ENCODE measurements at regions not wholly inside any gene's neighbourhood (a gene's known extent, or its start where the extent isn't known, plus 50 kb on each side); places are given as distances from the start of the nearest gene placed in this dataset.
"Not testable (repeated sequence)": the region's sequence is repeated elsewhere in the genome, so short reads cannot be mapped to it uniquely, and the experiment has no call there.

DNA sequence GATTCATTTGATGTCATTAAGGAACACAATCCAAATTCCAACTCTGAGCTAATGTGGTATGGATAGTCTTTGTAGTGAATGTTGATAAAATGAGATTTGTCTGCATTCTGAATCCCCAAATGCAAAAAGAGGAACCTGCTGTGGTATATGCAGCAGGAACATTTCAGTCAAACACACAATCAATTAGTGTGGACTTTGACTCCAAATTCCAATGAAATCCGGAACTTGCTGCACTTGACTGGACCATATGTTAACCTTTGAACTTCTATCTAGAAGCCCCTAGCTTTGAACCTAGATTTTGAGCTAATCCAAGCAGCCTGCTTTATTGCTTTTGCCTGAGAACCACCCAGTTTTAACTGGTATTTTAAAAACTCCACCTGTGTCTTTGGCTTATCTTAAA is 341.3 kb downstream of the SPRY2 start:
- FAIRE-seq (no peak), DNase-seq (ENCODE audit: low spot score in 2 of 2) (no peak)

DNA sequence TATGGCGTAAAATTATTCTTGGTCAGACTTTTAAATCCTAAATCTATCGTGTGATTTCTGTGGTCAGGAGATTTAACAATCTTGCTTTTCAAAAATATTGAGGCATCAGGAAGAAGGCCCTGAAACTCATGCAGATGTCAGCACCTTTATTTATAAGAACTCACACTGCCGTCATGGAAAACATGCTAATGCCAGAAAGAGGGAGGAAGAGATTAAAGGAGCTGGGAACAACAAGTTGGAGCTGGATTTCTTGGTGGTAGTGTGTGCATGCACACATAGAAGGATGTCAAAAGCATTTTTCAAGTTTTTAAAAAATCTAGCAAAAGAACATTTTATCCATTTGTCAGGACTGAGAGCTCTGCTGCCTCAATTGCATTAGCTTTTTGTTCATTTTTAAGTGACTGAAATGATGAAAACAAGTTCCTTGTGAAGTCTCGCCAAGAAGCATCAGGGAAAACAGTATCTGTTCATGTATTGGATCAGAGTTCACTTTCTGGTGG is 342.5 kb downstream of the SPRY2 start:
- FAIRE-seq (no peak), DNase-seq (ENCODE audit: low spot score in 2 of 2) (no peak)

DNA sequence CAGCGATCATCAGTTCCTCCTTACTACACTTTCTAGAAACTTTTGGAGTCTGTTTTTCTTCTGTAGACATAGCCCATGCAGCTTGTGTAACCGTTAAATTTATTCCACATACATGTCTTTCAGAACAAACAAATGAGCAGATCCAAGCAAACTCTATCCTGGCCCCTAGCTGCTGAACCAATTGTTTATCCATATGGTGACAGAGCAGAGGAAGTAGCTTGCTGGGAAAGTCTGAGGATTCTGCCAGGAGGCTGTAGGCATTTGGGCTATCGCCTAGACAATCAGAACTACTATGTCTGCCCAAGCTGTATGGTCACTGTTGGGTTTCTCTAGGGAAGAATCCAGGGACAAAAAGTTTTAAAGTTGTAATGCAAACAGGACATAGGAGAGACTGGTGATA is 343.7 kb downstream of the SPRY2 start:
- DNase-seq (ENCODE audit: low spot score in 2 of 2) (no peak), FAIRE-seq (no peak)

DNA sequence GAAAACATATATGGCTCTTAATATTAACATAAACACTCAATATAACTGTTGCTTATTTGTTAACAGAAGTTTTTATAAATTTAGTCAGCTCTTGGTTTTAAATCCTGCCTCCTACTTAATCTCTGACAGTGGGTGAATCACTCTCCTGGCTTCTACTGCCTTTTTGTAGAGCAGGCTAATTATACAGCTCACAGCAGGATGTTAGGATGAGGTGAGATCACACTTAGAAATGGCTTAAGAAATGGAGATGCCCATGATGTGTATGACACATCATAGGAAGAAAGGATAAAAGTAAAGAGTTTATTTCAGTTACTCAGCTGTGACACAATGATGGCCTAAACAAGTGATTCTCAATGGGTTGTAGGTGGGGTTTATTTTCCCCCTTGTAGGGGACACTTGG is 345.6 kb downstream of the SPRY2 start:
- FAIRE-seq: no peak
- no peak for DNase-seq (ENCODE audit: low spot score in 2 of 2)

DNA sequence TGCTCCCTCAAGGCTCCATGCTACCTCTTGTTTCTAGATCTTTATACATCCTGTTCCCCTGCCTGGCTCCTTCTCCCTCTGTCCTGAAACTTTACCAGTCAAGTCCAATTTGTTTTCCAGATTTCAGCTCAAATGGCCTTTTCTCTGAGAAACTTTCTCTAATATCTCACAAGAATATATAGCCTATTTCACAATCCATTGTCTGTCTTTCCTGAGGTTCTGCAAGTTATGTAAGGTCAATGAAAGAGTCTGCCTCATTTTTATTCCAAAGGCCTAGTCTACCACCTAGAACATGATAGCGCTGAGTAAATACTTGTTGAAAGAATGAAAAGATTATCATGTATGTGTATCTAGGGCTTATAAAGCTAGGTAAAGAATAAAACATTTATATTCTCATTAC is 348.8 kb downstream of the SPRY2 start:
- FAIRE-seq (no peak), DNase-seq (ENCODE audit: low spot score in 2 of 2) (no peak)

DNA sequence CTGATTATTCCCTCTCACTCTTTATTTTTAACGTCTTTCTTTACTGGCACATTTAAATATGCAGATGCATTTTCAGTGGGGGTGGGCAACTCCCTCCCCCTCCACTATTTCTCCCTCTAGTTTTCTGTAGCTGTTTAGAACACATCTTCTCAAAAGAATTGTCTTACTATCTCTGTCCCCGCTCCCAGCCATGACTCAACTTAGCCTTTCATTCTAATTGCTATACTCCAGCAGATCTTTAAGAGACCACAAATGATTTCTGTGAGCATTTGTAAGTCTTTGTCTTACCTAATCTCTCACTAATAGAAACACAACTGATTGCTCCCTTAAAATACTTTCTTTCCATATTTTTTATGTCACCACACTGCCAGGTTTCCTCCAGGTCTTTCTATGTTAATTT is 350.9 kb downstream of the SPRY2 start:
- FAIRE-seq: no peak
- no peak for DNase-seq (ENCODE audit: low spot score in 2 of 2)

DNA sequence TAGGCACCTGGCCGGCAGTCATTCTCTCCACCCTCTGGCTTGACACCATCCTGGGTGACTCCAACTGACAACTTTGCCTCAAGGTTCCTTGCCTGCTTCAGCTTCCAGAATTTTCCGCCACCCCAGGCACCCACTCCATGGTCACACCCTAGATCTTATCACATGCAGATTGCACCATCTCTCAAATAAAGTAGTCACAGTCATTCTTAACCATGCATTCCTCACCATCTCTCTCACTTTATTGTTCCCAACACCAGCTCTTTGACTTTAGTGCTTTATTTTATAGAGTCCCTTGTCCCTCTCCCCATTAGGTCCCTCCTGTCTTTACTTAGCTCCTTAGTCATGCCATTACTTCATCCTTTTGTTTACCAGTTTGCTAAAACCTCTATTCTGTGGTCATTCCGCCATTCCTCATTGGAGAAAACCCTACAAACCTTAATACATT is 351.7 kb downstream of the SPRY2 start:
- DNase-seq (ENCODE audit: low spot score in 2 of 2) (no peak), FAIRE-seq (no peak)

DNA sequence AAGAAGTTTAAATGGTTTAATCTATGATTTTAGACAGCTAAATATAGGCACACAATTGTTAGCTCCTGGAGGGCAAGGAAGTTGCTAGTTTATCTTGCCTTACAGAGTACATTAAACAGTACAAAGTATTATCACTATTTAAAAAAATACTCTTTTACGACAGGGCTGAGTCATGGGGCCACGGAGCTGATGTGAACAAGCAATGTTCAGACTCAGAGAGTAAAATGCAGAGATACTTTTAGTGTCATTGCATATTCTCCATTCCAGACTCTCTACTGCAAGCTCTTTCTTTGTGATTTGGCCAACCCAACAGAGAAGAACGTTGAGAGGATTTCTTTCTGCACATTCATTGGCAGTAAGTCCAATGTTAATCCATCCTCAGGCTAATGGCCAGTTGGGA is 352.4 kb downstream of the SPRY2 start:
- no peak for FAIRE-seq

DNA sequence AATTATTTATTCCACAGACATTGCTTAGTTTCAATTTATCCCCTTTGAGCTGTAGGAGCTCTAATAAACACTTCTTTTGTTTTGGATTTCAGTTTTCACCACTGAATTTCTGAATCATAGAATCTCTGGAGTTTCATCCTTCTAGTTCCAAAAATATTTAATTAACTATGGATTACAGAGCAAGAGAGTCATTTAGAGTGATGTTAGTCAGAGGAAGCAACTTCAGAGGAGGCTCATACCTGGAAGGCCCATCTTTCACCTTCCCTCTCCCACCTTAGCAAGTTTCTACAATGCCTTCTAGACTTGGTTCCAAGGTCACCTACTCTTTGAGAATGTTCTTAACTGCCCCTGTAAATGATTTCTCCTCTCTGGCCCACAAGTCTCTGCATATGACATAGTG is 353.2 kb downstream of the SPRY2 start:
- DNase-seq (ENCODE audit: low spot score in 2 of 2) (no peak), FAIRE-seq (no peak)

More for the DNA sequence above, 352.4 kb downstream of the SPRY2 start:
- DNase-seq (ENCODE audit: low spot score in 2 of 2): no peak

DNA sequence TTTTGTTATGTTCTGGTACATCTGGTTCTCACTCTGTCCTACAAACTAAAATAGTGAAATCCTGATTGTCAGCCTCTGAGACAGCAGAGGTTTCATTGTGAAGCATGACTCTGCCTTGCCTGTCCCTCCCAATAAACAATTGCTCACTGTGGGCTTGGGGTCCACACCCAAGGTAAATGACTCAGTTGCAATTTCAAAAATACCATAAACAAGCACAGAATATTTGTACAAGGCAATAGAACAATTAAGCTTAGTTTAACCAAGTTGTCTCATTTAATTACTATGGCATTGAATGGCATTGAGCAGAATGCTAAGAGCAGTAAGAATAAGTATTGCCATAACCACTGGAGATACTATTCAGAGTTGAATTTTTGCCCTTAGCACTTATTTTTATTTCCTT is 353.6 kb downstream of the SPRY2 start:
- DNase-seq (ENCODE audit: low spot score in 2 of 2) (no peak), FAIRE-seq (no peak)

DNA sequence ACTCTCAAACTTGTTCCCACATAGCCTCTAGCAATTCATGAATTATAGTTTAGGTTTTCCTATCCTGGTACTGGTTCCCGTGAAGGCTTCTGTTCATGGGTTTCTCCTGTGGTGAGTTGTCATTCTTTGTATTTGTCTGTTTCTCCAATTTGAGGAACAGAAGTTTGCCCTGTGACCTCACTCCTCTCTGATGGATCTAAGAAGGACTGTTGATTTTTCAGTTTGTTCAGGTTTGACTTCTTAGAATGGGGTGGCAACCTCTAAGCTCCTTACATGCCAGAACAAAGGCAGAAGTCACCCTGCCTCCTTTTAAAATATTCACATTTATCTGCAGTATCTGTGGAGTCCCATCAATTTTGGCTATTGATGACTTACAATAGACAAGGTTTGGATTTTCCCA is 354.0 kb downstream of the SPRY2 start:
- FAIRE-seq (no peak), DNase-seq (ENCODE audit: low spot score in 2 of 2) (no peak)

DNA sequence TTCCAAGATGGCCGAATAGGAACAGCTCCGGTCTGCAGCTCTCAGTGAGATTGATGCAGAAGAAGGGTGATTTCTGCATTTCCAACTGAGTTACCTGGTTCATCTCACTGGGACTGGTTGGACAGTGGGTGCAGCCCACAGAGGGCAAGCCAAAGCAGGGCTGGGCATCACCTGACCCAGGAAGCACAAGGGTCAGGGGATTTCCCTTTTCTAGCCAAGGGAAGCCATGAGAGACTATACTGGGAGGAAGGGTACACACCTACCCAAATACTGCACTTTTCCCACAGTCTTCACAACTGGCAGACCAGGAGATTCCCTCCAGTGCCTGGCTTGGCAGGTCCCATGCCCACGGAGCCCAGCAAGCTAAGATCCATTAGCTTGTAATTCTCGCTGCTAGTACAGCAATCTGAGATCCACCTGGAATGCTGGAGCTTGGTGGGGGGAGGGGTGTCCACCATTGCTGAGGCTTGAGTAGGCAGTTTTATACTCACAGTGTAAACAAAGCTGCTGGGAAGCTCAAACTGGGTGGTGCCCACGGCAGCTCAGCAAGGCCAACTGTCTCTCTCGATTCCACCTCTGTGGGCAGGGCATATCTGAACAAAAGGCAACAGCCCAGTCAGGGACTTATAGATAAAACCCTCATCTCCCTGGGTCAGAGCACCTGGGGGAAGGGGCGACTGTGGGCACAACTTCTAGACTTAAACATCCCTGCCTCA is 365.8 kb downstream of the SPRY2 start:
- FAIRE-seq; DNase-seq (ENCODE audit: low spot score in 2 of 2): not testable (repeated sequence)

DNA sequence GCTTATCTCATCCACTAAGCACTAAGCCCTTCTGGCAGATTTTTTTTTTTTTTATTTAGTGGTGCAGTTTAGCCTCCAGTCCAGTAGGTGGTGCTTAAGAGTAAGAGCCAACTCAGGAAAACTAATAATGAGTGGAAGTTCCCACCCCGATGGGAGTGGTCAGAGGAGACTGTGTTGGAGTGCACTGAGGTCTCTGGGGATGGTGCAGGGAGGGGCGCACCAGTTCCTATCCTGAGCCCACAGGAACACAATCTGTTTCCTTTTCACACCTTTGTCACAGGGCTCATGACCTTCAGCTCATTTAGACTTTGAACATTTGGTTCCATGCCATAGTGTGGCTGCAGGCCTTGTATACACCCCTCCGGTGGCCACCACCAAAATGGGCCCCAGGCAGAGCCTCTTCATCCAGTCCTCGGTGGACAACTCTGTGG is 367.4 kb downstream of the SPRY2 start:
- DNase-seq (ENCODE audit: low spot score in 2 of 2): no peak
- FAIRE-seq: no peak

DNA sequence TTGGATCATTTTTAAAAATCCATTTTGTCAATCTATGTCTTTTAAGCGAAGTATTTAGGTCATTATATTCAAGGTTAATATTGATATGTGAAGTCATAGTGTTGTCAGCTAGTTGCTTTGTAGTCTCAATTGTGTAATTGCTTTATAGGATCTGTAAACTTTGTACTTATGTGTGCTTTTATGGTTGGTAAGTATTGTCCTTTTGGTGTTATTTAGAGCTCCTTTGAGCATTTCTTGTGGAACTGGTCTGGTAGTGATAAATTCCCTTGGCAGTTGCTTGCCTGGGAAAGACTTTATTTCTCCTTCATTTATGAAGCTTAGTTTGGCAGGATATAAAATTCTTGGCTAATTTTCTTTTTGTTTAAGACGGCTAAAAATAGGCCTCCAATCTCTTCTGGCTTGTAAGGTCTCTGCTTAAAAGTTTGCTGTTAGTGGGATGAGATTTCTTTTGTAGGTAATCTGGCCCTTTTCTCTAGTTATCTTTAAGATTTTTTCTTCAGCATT is 368.8 kb downstream of the SPRY2 start:
- no peak for DNase-seq (ENCODE audit: low spot score in 2 of 2)
- FAIRE-seq: no peak

DNA sequence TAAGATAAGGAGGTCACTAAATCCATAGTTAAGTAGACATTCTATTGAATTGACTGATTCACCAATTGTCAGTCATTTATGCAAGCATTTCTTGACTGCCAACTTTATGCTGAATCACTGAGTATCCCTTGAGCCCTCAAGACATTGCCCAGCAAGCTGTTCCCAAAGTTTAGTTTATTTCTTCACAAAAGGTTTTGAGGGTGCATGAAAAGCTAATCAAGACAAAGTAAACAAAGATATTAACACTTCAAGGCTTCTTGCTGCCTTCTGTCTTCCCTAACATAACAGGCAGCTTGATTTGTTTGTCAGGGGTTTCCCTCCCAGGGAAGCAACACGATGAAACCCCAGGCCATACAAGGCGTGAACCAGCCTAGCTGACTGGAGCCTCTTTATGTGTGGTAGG is 374.4 kb downstream of the SPRY2 start:
- FAIRE-seq: no peak
- no peak for DNase-seq (ENCODE audit: low spot score in 2 of 2)

DNA sequence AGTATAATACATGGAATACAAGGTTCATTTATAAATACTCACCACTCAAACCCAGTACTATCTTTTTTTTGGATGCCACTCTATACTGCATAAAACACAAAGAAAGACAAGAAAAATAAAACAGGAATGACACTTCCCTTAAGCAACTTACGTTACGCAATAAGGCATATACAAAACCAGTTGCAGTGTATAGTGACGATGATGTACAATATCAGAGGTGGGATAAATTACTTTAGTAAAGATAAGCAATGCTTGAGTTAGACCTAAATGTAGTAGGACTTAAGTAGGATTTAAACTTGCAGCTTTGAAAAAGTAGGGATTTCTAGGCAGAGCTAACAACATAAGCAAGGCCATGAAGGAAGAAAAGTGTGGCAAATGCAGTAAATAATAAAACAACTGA is 374.9 kb downstream of the SPRY2 start:
- no peak for DNase-seq (ENCODE audit: low spot score in 2 of 2)
- FAIRE-seq: no peak

DNA sequence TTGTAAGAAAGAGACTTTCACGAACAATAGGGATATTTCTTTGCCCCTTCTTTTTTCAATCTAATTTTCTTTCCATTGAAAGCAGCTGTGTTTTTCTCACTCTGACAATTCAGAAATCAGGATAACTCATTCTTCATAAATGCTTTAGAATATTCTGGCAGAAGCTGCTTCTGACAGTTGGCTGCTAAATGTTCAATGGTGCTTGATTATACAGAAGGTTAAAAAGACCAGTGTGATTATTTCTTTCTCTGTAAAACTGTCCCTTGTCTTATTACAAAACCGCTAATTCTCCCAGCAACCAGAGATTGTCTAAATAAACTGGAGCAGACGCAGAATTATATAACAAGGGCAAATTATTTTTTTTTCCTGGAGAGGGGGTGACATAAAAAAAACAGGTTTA is 394.4 kb downstream of the SPRY2 start:
- FAIRE-seq (no peak), DNase-seq (ENCODE audit: low spot score in 2 of 2) (no peak)

DNA sequence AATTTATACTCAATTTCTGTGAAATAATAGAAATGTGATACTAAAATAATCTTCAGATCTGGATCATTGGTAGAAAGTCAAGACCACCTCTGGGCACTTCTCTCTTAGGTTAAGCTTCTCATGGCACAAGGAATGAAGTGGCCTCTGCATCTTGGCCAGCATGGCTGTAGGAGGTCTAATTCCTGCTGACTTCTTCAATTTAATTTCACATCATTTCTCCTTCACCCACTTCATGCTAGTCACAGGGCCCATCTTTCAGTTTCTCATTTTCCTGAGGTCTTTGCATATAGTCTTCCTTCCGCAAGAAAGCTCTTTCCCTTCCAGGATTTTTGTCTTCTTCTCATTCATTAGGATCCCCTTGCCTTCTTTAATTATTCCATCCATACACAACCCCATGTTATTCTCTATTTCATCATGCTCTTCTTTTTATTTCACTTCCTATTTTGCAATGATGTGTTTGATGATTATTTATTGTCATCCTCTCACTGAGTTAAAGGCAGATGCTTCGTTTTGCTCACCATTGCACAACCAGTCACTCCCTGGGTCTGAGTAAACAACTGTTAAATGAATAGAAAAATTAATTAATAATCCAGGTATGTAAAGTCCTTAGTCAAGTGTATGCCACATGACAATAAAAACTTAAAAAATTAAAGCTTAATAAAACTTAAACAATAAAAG is 397.4 kb downstream of the SPRY2 start:
- no peak for FAIRE-seq
- DNase-seq (ENCODE audit: low spot score in 2 of 2): no peak

DNA sequence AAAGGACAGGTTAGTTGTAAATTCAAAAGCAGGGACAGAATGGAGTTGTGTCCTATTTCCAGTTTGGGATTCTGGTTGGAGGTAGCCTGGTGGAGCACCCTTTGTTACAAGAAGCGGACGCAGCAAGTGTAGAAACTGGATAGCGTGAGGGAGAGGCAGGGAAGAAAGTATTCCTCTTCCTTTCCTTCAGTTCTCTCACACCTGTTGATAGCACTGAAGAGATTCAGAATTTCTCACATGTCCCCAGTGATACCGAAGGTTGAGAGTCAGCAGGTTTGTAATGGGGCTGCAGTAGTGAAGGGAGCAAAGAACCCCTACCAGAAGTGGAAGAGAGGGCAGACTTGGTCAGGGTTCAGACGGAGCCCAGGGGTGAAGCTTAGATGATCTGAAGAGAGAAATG is 399.2 kb downstream of the SPRY2 start:
- no peak for DNase-seq (ENCODE audit: low spot score in 2 of 2)
- no peak for FAIRE-seq

DNA sequence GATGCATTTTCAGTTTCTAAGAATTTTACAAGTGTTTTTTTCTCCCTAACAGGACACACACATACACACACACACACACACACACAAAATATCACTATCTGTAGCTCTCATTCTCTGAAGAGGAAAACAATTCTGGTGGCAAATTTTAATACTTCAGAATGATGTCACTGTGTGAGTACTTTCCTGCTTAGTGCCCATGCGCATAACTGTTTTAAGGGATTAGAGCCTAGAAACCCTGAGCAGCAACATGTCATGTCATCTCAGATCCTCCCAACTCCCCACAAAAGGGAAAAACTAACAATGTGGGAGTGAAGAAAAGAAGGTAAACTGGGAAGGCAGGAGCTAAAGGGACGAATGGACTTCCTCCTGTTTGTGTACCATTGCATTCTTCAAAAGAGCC is 401.2 kb downstream of the SPRY2 start:
- FAIRE-seq (no peak), DNase-seq (ENCODE audit: low spot score in 2 of 2) (no peak)

DNA sequence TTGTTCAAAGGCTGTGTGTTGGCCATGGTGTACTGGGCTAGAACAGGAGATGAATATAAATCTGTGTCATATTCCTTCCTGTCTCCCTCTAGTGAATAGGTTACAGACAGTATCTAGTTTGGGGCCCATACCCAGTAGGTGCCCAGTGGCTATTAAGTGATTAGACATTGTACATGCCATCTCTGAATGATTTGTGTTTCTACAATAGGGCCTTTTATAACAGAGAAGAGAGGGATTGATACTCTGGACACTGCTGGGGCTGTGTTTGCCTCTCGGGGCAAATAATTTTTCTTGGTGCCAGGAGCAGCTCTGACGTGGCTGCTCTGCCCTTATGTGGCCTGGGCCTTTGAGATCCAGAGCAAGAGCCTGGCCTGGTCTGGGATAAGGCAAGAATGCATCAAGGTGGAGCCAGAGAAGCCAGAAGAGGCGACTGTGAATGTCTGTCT is 403.1 kb downstream of the SPRY2 start:
- DNase-seq (ENCODE audit: low spot score in 2 of 2) (no peak), FAIRE-seq (no peak)

DNA sequence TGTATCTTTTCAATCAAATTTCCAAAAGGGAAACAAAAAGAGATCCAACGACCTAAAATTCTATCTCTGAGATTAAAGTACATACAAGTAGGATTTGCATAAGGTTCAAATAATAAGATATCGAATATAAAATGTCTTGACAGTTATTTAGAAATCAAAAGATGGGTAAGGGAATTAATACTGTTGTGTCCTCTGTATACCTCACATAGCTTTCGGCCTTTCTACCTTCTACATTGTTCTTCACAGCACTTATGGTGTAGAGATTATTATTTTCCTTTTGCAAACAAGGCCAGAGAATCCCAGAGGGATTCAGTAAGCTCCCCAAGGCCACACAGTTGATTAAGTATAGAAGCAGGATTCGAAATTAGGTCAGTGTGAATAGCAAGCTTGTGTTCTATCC is 403.6 kb downstream of the SPRY2 start:
- FAIRE-seq (no peak), DNase-seq (ENCODE audit: low spot score in 2 of 2) (no peak)

All from frontal cortex (tissue), 3 donors.